A673 (cell line): ENCODE measurements at regions not wholly inside any gene's neighbourhood (a gene's known extent, or its start where the extent isn't known, plus 50 kb on each side); places are given as distances from the start of the nearest gene placed in this dataset.
A peak's percentile ranks its signal among the peaks of the same experiment; 100 is the strongest.

Experiments used
- BruUV-seq: library from RNA; stranded (reverse); fragments of 400-500 nt; replicated peaks from 2 replicates; lab custom pipeline; 2021; lab: Mats Ljungman, UMichigan
- CTCF ChIA-PET: fragments of 300-600 bp; sonication (Branson Sonifier 250); formaldehyde crosslinking; loops from one replicate; lab custom pipeline; 2022; ENCODE audit warnings: antibody characterized with exemption; lab: Charles Lee
- POLR2A ChIA-PET: fragments of 300-600 bp; sonication (Branson Sonifier 250); formaldehyde crosslinking; loops from one replicate; lab custom pipeline; 2022; ENCODE audit warnings: antibody characterized with exemption; ENCODE audit not compliant: low non-redundant PET; lab: Charles Lee
- DNase-seq: peaks from one replicate; pipeline ENCODE4 v3.0.0-alpha.2; 2015; ENCODE audit warnings: low spot score
- H3K27ac ChIP-seq: fragments of 200-600 bp; sonication (generic); 2 replicates; pipeline ENCODE4 v1.5.1; 2016; ENCODE audit warnings: mixed run types, low read depth, mild to moderate bottlenecking, mixed read lengths, antibody characterized with exemption, low read length; ENCODE audit not compliant: poor library complexity, severe bottlenecking
- H3K27me3 ChIP-seq: fragments of 200-600 bp; sonication (generic); replicated peaks from 2 replicates; pipeline ENCODE4 v1.6.1; 2017; ENCODE audit warnings: mixed run types, low read depth, mild to moderate bottlenecking, mixed read lengths, antibody characterized with exemption, low read length; ENCODE audit not compliant: insufficient read depth, poor library complexity
- H3K36me3 ChIP-seq: fragments of 200-600 bp; sonication (generic); 2 replicates; pipeline ENCODE4 v1.6.1; 2016; ENCODE audit warnings: mixed run types, mild to moderate bottlenecking, mixed read lengths, antibody characterized with exemption, low read length; ENCODE audit not compliant: insufficient read depth, poor library complexity, severe bottlenecking
- H3K4me1 ChIP-seq: fragments of 200-600 bp; sonication (generic); 2 replicates; pipeline ENCODE4 v1.6.1; 2017; ENCODE audit warnings: mixed run types, mild to moderate bottlenecking, mixed read lengths, antibody characterized with exemption, low read length; ENCODE audit not compliant: insufficient read depth, poor library complexity, severe bottlenecking
- H3K4me3 ChIP-seq: fragments of 200-600 bp; sonication (generic); 2 replicates; pipeline ENCODE4 v1.5.1; 2016; ENCODE audit warnings: low read depth, mixed run types, mild to moderate bottlenecking, mixed read lengths, low read length; ENCODE audit not compliant: poor library complexity, severe bottlenecking
- H3K9me3 ChIP-seq: fragments of 200-600 bp; sonication (generic); 2 replicates; pipeline ENCODE4 v1.6.1; 2016; ENCODE audit warnings: mixed run types, low read depth, mild to moderate bottlenecking, mixed read lengths, antibody characterized with exemption, low read length; ENCODE audit not compliant: poor library complexity, severe bottlenecking
- EZH2 ChIP-seq: fragments of 200-600 bp; sonication (generic); IDR thresholded peaks from 2 replicates; pipeline ENCODE4 v1.6.1; 2017; ENCODE audit warnings: borderline replicate concordance, low read depth, mild to moderate bottlenecking, mixed read lengths, antibody characterized with exemption, low read length; ENCODE audit not compliant: poor library complexity, severe bottlenecking
- intact Hi-C: fragments of 100-400 bp; cut with micrococcal nuclease; formaldehyde crosslinking; loops from one replicate; pipeline ENCODE4 v1.10.0; 2022; ENCODE audit not compliant: unreplicated experiment
- TF ChIP-seq, protein P1 (sequence below): fragments of 300-800, 200-600 bp; sonication (generic); conservative IDR thresholded peaks from 2 replicates; pipeline ENCODE4 v1.5.1; 2017; ENCODE audit warnings: low read depth, mild to moderate bottlenecking, antibody characterized with exemption, low read length, moderate library complexity, mixed read lengths

DNA sequence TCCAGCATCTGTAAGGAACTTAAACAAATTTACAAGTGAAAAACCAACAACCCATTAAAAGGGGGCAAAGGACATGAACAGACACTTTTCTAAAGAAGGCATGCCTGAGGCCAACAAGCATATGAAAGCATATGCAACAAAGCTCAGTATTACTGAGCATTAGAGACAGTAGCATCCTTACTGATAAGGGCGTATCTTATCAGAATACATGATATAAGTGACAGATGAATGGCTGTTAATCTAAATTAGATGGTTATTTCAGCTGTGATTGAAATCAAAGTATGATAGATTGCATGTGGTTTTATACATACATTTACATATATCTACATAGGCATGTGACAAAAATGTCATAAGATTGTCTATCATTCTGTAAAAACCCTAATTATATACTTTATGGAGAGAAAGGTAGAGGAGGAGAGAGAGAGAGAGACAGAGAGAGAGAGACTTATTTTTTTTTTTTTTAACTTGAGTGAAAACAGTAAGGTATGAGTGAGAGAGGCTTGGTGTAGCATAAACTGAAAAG lies 1240.7 kb downstream of the FAM181B start:
- no peak for DNase-seq
- Histone ChIP-seq H3K27me3 (no peaks in the 10 kb centered on the region), H3K4me3 (no peak overlapping the region), H3K9me3 (no peaks in the 10 kb centered on the region), H3K36me3 (no peaks in the 10 kb centered on the region), H3K4me1 (peaks cover 3% of the 10 kb centered on the region), H3K27ac (no peak overlapping the region)
- no TSS peak for BruUV-seq
- POLR2A ChIA-PET: no interaction called here
- TF ChIP-seq EZH2: no peak
- TF ChIP-seq, protein P1, sequence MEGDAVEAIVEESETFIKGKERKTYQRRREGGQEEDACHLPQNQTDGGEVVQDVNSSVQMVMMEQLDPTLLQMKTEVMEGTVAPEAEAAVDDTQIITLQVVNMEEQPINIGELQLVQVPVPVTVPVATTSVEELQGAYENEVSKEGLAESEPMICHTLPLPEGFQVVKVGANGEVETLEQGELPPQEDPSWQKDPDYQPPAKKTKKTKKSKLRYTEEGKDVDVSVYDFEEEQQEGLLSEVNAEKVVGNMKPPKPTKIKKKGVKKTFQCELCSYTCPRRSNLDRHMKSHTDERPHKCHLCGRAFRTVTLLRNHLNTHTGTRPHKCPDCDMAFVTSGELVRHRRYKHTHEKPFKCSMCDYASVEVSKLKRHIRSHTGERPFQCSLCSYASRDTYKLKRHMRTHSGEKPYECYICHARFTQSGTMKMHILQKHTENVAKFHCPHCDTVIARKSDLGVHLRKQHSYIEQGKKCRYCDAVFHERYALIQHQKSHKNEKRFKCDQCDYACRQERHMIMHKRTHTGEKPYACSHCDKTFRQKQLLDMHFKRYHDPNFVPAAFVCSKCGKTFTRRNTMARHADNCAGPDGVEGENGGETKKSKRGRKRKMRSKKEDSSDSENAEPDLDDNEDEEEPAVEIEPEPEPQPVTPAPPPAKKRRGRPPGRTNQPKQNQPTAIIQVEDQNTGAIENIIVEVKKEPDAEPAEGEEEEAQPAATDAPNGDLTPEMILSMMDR: no peak
- CTCF ChIA-PET: no interaction called here
- intact Hi-C loops: loop anchor here (10.0 kb wide), 1 partner anchor 1202 kb away; no protein-coding TSS in a partner anchor

DNA sequence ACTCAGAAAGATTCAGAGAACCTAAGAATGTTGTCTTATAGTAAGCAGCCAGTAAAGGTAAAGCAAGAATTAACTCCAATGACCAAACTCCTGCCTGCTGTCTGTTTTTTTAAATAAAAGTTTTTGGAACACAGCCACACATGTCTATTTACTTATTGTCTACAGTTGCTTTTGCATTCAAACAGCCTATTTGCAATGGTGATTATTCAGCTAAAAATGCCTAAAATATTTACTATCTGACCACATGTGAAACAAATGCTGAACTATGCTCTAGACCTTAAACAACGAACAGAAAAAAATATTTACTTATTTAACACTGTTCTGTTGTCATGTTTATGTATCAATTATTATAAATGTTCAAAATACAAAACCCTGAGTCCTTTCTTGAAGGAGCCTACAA lies 1246.6 kb downstream of the FAM181B start:
- ChIA-PET CTCF (no interaction called here), POLR2A (no interaction called here)
- no peak overlapping the region for H3K4me3 ChIP-seq
- no peaks in the 10 kb centered on the region for H3K9me3 ChIP-seq
- TF ChIP-seq, protein P1: no peak
- no peak for TF ChIP-seq EZH2
- H3K4me1 ChIP-seq: peaks cover 3% of the 10 kb centered on the region
- DNase-seq: peak; percentile 36
- BruUV-seq: no TSS peak
- H3K27ac ChIP-seq: no peak overlapping the region
- H3K36me3 ChIP-seq: no peaks in the 10 kb centered on the region
- H3K27me3 ChIP-seq: no peaks in the 10 kb centered on the region
- intact Hi-C loops: no loop called here

DNA sequence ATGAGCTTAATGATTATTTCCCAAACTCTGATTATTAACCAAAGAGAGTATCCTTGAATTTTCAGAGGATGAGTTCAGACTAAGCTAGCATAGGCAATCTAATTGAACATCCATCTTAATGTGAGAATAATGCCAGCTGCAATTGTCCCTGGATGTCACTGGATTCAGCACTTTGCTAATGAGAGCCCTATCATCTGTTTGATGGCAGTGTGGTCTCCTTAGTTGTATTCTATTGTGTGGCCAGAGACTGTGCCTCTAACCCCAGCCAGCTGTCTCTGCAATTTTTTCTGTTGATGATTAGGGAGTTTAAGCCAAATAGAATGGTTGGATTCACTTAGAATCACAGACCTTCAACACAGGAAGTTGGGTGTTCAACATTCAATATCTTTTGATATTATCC lies 1249.5 kb downstream of the FAM181B start:
- Histone ChIP-seq H3K4me3 (no peak overlapping the region), H3K36me3 (no peaks in the 10 kb centered on the region), H3K4me1 (no peaks in the 10 kb centered on the region), H3K27me3 (no peaks in the 10 kb centered on the region), H3K9me3 (no peaks in the 10 kb centered on the region), H3K27ac (no peak overlapping the region)
- TF ChIP-seq EZH2: no peak
- TF ChIP-seq, protein P1: no peak
- BruUV-seq: no TSS peak
- intact Hi-C loops: no loop called here
- CTCF ChIA-PET: no interaction called here
- POLR2A ChIA-PET: no interaction called here
- DNase-seq: peak; percentile 28
